ENCODE measurements at regions not wholly inside any gene's neighbourhood (a gene's known extent, or its start where the extent isn't known, plus 50 kb on each side); places are given as distances from the start of the nearest gene placed in this dataset.

- H3K23ac ChIP-seq (ENCODE audit: low read depth, low read length, poor library complexity), result no peak overlapping the region
- no CpG with 5 or more reads among the region's 11 CpGs for WGBS, 2 donors (ENCODE audit: extremely low coverage in 2 of 2, insufficient read length in 2 of 2, insufficient replicate concordance in 1 of 2)
- DNase-seq (ENCODE audit: low spot score), result no peak
Measured at GRCh38 chr10:8581521-8582225, 527.2 kb downstream of the GATA3 start.

DNA sequence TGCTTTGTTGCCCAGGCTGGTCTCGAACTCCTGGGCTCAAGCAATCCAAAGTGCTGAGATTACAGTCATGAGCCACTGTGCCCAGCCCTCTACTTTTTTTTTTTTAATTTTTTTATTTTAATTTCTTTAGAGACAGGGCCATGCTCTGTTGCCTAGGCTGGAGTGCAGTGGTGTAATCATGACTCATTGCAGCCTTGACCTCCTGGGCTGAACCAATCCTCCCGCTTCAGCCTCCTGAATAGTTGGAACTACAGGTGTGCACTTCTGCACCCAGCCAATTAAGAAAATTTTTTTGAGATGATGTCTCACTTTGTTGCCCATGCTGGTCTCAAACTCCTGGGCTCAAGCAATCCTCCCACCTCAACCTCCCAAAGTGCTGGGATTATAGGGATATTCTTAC, 528.6 kb downstream of the GATA3 start:
- Histone ChIP-seq H2BK12ac (ENCODE audit: low read length) (no peak overlapping the region), H2BK5ac (ENCODE audit: low read length) (no peak overlapping the region), H2BK15ac (ENCODE audit: low read length) (no peak overlapping the region), H3K9ac (ENCODE audit: low read depth, low read length, poor library complexity) (no peak overlapping the region), H3K4me1 (ENCODE audit: control insufficient read depth in 2 of 2, insufficient read depth in 1 of 2, low read depth in 1 of 2, low read length in 2 of 2) (peaks cover 0 to 1% of the 10 kb centered on the region in 2 donors), H3K9me3 (replicated peaks in 1 of 2; ENCODE audit: control insufficient read depth in 2 of 2, insufficient read depth in 1 of 2, low read depth in 1 of 2, low read length in 2 of 2) (no peaks in the 10 kb centered on the region), H2BK120ac (ENCODE audit: low read depth, low read length) (no peak overlapping the region), H3K4me2 (ENCODE audit: insufficient read depth, low read length, poor library complexity, severe bottlenecking) (no peak overlapping the region), H4K91ac (ENCODE audit: low read depth, low read length, poor library complexity) (no peak overlapping the region), H3K23ac (ENCODE audit: low read depth, low read length, poor library complexity) (no peak overlapping the region), H3K18ac (ENCODE audit: low read length) (no peak overlapping the region), H3K27me3 (ENCODE audit: control insufficient read depth in 3 of 3, insufficient read depth in 3 of 3, low read depth in 1 of 3, low read length in 3 of 3) (no peaks in the 10 kb centered on the region), H3K4ac (ENCODE audit: low read length) (no peak overlapping the region), H4K8ac (ENCODE audit: low read depth, low read length) (no peak overlapping the region), H2AK5ac (ENCODE audit: low read depth, low read length) (no peak overlapping the region), H2AFZ (ENCODE audit: low read length) (no peak overlapping the region), H3K14ac (ENCODE audit: low read length) (no peak overlapping the region), H3K4me3 (ENCODE audit: low read length in 2 of 2) (no peak overlapping the region), H3K79me1 (ENCODE audit: low read depth, low read length) (no peaks in the 10 kb centered on the region), H3K36me3 (replicated peaks in 1 of 2; ENCODE audit: control insufficient read depth in 2 of 2, insufficient read depth in 2 of 2, low read length in 2 of 2) (no peaks in the 10 kb centered on the region), H3K27ac (replicated peaks; ENCODE audit: low read length) (no peak overlapping the region)
- no peak for DNase-seq (ENCODE audit: low spot score)
- no CpG with 5 or more reads among the region's 2 CpGs for WGBS, 2 donors (ENCODE audit: extremely low coverage in 2 of 2, insufficient read length in 2 of 2, insufficient replicate concordance in 1 of 2)

More at GRCh38 chr10:8581521-8582225, 527.2 kb downstream of the GATA3 start:
- no peak overlapping the region for H2AK5ac ChIP-seq (ENCODE audit: low read depth, low read length)
- H3K27me3 ChIP-seq (ENCODE audit: control insufficient read depth in 3 of 3, insufficient read depth in 3 of 3, low read depth in 1 of 3, low read length in 3 of 3), result no peaks in the 10 kb centered on the region
- H3K18ac ChIP-seq (ENCODE audit: low read length), result no peak overlapping the region
- no peaks in the 10 kb centered on the region for H3K9me3 ChIP-seq (replicated peaks in 1 of 2; ENCODE audit: control insufficient read depth in 2 of 2, insufficient read depth in 1 of 2, low read depth in 1 of 2, low read length in 2 of 2)
- H3K9ac ChIP-seq (ENCODE audit: low read depth, low read length, poor library complexity), result no peak overlapping the region
- no peak overlapping the region for H3K14ac ChIP-seq (ENCODE audit: low read length)
- H2BK12ac ChIP-seq (ENCODE audit: low read length), result no peak overlapping the region
- H4K8ac ChIP-seq (ENCODE audit: low read depth, low read length), result no peak overlapping the region
- H2BK5ac ChIP-seq (ENCODE audit: low read length), result no peak overlapping the region
- H3K4ac ChIP-seq (ENCODE audit: low read length), result no peak overlapping the region
- H2AFZ ChIP-seq (ENCODE audit: low read length), result no peak overlapping the region
- no peak overlapping the region for H2BK15ac ChIP-seq (ENCODE audit: low read length)
- no peak overlapping the region for H4K91ac ChIP-seq (ENCODE audit: low read depth, low read length, poor library complexity)
- H3K4me2 ChIP-seq (ENCODE audit: insufficient read depth, low read length, poor library complexity, severe bottlenecking), result no peak overlapping the region
- no peak overlapping the region for H2BK120ac ChIP-seq (ENCODE audit: low read depth, low read length)
- no peak overlapping the region for H3K4me3 ChIP-seq (ENCODE audit: low read length in 2 of 2)
- peaks cover 0 to 1% of the 10 kb centered on the region in 2 donors for H3K4me1 ChIP-seq (ENCODE audit: control insufficient read depth in 2 of 2, insufficient read depth in 1 of 2, low read depth in 1 of 2, low read length in 2 of 2)
- H3K36me3 ChIP-seq (replicated peaks in 1 of 2; ENCODE audit: control insufficient read depth in 2 of 2, insufficient read depth in 2 of 2, low read length in 2 of 2), result no peaks in the 10 kb centered on the region
- no peaks in the 10 kb centered on the region for H3K79me1 ChIP-seq (ENCODE audit: low read depth, low read length)
- H3K27ac ChIP-seq (replicated peaks; ENCODE audit: low read length), result no peak overlapping the region

DNA sequence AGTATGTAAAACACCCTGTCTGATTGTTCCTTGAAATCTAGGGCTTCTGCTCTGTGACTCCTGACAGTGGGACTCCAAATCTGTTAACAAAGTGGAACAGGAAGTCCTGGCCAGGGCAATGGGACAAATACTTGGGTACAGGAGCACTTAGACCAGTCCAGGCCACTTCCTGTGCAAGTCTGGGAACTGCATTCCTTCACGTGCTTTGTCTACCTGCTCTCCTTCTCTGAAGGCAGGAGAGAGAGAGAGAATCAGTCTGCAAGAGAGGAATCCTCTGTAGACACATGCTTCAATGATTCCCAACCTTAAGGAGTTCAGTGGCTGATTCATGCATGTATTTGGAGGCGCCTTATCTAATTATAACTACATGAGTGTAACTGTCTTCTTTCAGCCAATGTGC, 530.2 kb downstream of the GATA3 start:
- Histone ChIP-seq H3K18ac (ENCODE audit: low read length) (no peak overlapping the region), H3K27me3 (ENCODE audit: control insufficient read depth in 3 of 3, insufficient read depth in 3 of 3, low read depth in 1 of 3, low read length in 3 of 3) (no peaks in the 10 kb centered on the region), H3K9ac (ENCODE audit: low read depth, low read length, poor library complexity) (no peak overlapping the region), H3K23ac (ENCODE audit: low read depth, low read length, poor library complexity) (no peak overlapping the region), H3K79me1 (ENCODE audit: low read depth, low read length) (no peaks in the 10 kb centered on the region), H3K27ac (replicated peaks; ENCODE audit: low read length) (no peak overlapping the region), H4K8ac (ENCODE audit: low read depth, low read length) (no peak overlapping the region), H3K14ac (ENCODE audit: low read length) (no peak overlapping the region), H3K4me1 (ENCODE audit: control insufficient read depth in 2 of 2, insufficient read depth in 1 of 2, low read depth in 1 of 2, low read length in 2 of 2) (peaks cover 0 to 1% of the 10 kb centered on the region in 2 donors), H3K4me2 (ENCODE audit: insufficient read depth, low read length, poor library complexity, severe bottlenecking) (no peak overlapping the region), H2AFZ (ENCODE audit: low read length) (no peak overlapping the region), H3K36me3 (replicated peaks in 1 of 2; ENCODE audit: control insufficient read depth in 2 of 2, insufficient read depth in 2 of 2, low read length in 2 of 2) (no peaks in the 10 kb centered on the region), H2BK120ac (ENCODE audit: low read depth, low read length) (no peak overlapping the region), H2BK5ac (ENCODE audit: low read length) (no peak overlapping the region), H2AK5ac (ENCODE audit: low read depth, low read length) (no peak overlapping the region), H3K9me3 (replicated peaks in 1 of 2; ENCODE audit: control insufficient read depth in 2 of 2, insufficient read depth in 1 of 2, low read depth in 1 of 2, low read length in 2 of 2) (no peaks in the 10 kb centered on the region), H4K91ac (ENCODE audit: low read depth, low read length, poor library complexity) (no peak overlapping the region), H3K4me3 (ENCODE audit: low read length in 2 of 2) (no peak overlapping the region), H2BK15ac (ENCODE audit: low read length) (no peak overlapping the region), H2BK12ac (ENCODE audit: low read length) (no peak overlapping the region), H3K4ac (ENCODE audit: low read length) (no peak overlapping the region)
- WGBS, 2 donors (ENCODE audit: extremely low coverage in 2 of 2, insufficient read length in 2 of 2, insufficient replicate concordance in 1 of 2), result no CpG with 5 or more reads among the region's 2 CpGs
- DNase-seq (ENCODE audit: low spot score), result no peak

- Histone ChIP-seq H3K4ac (ENCODE audit: low read length) (no peak overlapping the region), H2BK5ac (ENCODE audit: low read length) (no peak overlapping the region)
Measured at GRCh38 chr10:8586504-8586903, 532.0 kb downstream of the GATA3 start.

More at GRCh38 chr10:8586504-8586903, 532.0 kb downstream of the GATA3 start:
- H3K23ac ChIP-seq (ENCODE audit: low read depth, low read length, poor library complexity), result no peak overlapping the region
- no peak overlapping the region for H2BK12ac ChIP-seq (ENCODE audit: low read length)
- no peak overlapping the region for H2BK15ac ChIP-seq (ENCODE audit: low read length)
- H3K4me1 ChIP-seq (ENCODE audit: control insufficient read depth in 2 of 2, insufficient read depth in 1 of 2, low read depth in 1 of 2, low read length in 2 of 2), result peaks cover 0 to 1% of the 10 kb centered on the region in 2 donors
- no peak overlapping the region for H2AK5ac ChIP-seq (ENCODE audit: low read depth, low read length)
- no peak overlapping the region for H3K14ac ChIP-seq (ENCODE audit: low read length)
- no peak overlapping the region for H4K91ac ChIP-seq (ENCODE audit: low read depth, low read length, poor library complexity)
- DNase-seq (ENCODE audit: low spot score), result no peak
- H2AFZ ChIP-seq (ENCODE audit: low read length), result no peak overlapping the region
- H3K18ac ChIP-seq (ENCODE audit: low read length), result no peak overlapping the region
- H3K36me3 ChIP-seq (replicated peaks in 1 of 2; ENCODE audit: control insufficient read depth in 2 of 2, insufficient read depth in 2 of 2, low read length in 2 of 2), result no peaks in the 10 kb centered on the region
- H3K27ac ChIP-seq (replicated peaks; ENCODE audit: low read length), result no peak overlapping the region
- no peak overlapping the region for H2BK120ac ChIP-seq (ENCODE audit: low read depth, low read length)
- no peaks in the 10 kb centered on the region for H3K9me3 ChIP-seq (replicated peaks in 1 of 2; ENCODE audit: control insufficient read depth in 2 of 2, insufficient read depth in 1 of 2, low read depth in 1 of 2, low read length in 2 of 2)
- no peaks in the 10 kb centered on the region for H3K27me3 ChIP-seq (ENCODE audit: control insufficient read depth in 3 of 3, insufficient read depth in 3 of 3, low read depth in 1 of 3, low read length in 3 of 3)
- no peak overlapping the region for H3K9ac ChIP-seq (ENCODE audit: low read depth, low read length, poor library complexity)
- no peak overlapping the region for H3K4me2 ChIP-seq (ENCODE audit: insufficient read depth, low read length, poor library complexity, severe bottlenecking)
- no peak overlapping the region for H4K8ac ChIP-seq (ENCODE audit: low read depth, low read length)
- H3K79me1 ChIP-seq (ENCODE audit: low read depth, low read length), result no peaks in the 10 kb centered on the region
- no peak overlapping the region for H3K4me3 ChIP-seq (ENCODE audit: low read length in 2 of 2)
- no CpG with 5 or more reads among the region's 3 CpGs for WGBS, 2 donors (ENCODE audit: extremely low coverage in 2 of 2, insufficient read length in 2 of 2, insufficient replicate concordance in 1 of 2)

Measured in neuronal stem cell (in vitro differentiated cells).